Thymus (tissue), 11 donors: ENCODE measurements at regions not wholly inside any gene's neighbourhood (a gene's known extent, or its start where the extent isn't known, plus 50 kb on each side); places are given as distances from the start of the nearest gene placed in this dataset.
"Not testable (repeated sequence)": the region's sequence is repeated elsewhere in the genome, so short reads cannot be mapped to it uniquely, and the experiment has no call there.

Experiments
- DNase-seq, 9 donors: peaks; one replicate each; pipeline ENCODE4 v3.0.0-alpha.2; 2013; ENCODE audit warnings: low spot score in 9 of 9, low read depth in 6 of 9, missing footprints in 1 of 9
- H3K27ac ChIP-seq, 2 donors: one replicate each; pipeline ENCODE4 v1.5.1; 2013; ENCODE audit warnings: control low read depth in 1 of 2, low read depth in 1 of 2, low read length in 1 of 2, mild to moderate bottlenecking in 1 of 2, moderate library complexity in 1 of 2
- H3K27me3 ChIP-seq, 2 donors: one replicate each; pipeline ENCODE4 v1.5.1; 2013; ENCODE audit warnings: low read length in 1 of 2; ENCODE audit not compliant: control insufficient read depth in 2 of 2, insufficient read depth in 1 of 2
- H3K36me3 ChIP-seq, 2 donors: one replicate each; pipeline ENCODE4 v1.5.1; 2013; ENCODE audit warnings: low read length in 1 of 2, mild to moderate bottlenecking in 1 of 2, moderate library complexity in 1 of 2; ENCODE audit not compliant: control insufficient read depth in 2 of 2, insufficient read depth in 2 of 2
- H3K4me1 ChIP-seq, 2 donors: one replicate each; pipeline ENCODE4 v1.5.1; 2013; ENCODE audit warnings: low read length in 2 of 2; ENCODE audit not compliant: control insufficient read depth in 2 of 2, insufficient read depth in 2 of 2
- H3K4me3 ChIP-seq, 2 donors: one replicate each; pipeline ENCODE4 v1.5.1; 2013; ENCODE audit warnings: low read length in 2 of 2, control low read depth in 1 of 2, mild to moderate bottlenecking in 1 of 2
- H3K9me3 ChIP-seq, 2 donors: one replicate each; pipeline ENCODE4 v1.5.1; 2013; ENCODE audit warnings: low read length in 1 of 2, mild to moderate bottlenecking in 1 of 2; ENCODE audit not compliant: control insufficient read depth in 2 of 2, insufficient read depth in 1 of 2
- WGBS: extraction: QIAGEN DNeasy Blood & Tissue Kit; methylation state at CpG from one replicate; pipeline ENCODE4 v1.1.7; 2013; 5-methylcytosine and 5-hydroxymethylcytosine counted together
- donor health status: healthy.

DNA sequence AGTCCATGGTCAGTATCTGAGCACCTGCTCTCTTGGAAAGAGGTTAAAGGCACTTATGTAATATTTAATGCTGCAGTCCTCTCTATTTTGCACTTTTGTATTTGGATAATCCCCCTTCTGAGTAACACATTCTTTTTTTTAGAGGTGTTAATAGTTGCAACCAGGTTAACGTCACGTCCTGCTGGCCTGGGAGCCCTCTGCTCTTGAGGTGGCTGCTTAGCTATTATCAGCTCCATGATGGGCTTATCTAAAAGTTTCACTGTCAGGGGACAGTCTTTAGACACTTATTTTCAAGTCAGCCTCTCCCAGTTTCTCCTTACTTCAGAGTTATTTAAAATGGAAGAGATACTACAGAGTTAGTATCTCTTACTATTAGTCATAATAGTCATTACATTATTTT lies 795.5 kb upstream of the CDH18 start:
- WGBS, result 94% methylated on average over 2 of the region's 2 CpGs
- not testable (repeated sequence) for H3K27me3 ChIP-seq, H3K36me3 ChIP-seq, H3K27ac ChIP-seq, H3K4me3 ChIP-seq, H3K4me1 ChIP-seq, H3K9me3 ChIP-seq, DNase-seq

- not testable (repeated sequence) for H3K4me1 ChIP-seq, H3K4me3 ChIP-seq, DNase-seq, H3K36me3 ChIP-seq, H3K9me3 ChIP-seq, H3K27me3 ChIP-seq, H3K27ac ChIP-seq
- WGBS, result 93% methylated on average over 2 of the region's 2 CpGs
Measured at GRCh38 chr5:20771338-20771737, 783.3 kb upstream of the CDH18 start.

DNA sequence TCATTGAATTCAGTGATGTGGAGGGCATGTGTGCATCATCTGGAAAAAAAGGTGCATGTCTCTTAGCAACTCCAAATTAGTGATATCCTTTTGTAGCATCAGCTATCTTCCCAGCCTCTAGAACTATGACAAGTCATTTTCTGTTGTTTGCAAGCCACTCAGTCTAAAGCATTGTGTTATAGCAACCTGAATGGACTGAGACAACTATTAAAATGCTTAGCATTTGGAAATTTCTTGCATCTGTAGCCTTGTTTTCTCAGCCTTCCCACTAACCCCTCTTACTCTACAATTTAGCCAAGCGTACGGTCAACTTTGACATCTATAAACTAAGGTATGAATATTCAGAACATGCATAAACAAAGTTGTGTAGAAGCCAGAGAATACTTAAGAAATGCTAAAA lies 777.1 kb upstream of the CDH18 start:
- not testable (repeated sequence) for H3K36me3 ChIP-seq, H3K4me1 ChIP-seq, H3K27me3 ChIP-seq, DNase-seq, H3K9me3 ChIP-seq, H3K27ac ChIP-seq, H3K4me3 ChIP-seq
- no CpG with 5 or more reads among the region's 2 CpGs for WGBS

DNA sequence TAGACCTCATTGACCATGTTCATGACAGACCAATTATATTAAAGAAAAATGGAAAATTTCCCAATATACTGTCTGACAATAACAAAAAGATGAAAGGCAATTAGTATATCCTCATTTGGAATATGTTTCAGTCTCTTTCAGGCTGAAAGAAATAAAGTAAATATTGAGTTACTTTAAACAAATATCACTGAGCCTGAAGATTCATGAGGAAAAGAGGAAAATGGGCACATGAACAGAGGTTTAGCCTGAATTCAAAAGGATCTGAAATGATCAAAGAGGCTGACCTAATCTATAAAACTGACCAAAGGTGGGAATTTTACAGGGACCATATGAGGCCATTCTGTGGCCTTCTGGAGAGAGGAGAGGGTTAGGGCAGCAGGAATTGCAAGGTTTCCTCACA lies 771.5 kb upstream of the CDH18 start:
- not testable (repeated sequence) for H3K36me3 ChIP-seq, DNase-seq

DNA sequence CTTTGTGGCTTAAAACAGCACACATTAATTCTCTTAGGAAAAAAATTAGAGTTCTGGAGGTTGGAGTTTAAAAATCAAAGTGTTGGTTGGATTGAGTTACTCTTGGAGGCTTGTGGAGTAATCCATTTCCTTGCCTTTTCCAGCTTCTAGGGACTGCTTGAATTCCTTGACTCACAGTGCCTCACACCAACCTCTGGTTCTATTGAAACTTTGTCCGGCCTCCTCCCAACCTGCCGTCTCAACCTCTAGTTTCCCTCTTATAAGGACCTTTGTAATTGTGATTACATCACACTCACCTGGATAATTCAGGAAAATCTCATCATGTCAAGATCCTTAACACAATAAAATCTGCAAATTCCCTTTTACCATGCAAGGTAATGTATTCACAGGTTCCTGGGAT lies 764.2 kb upstream of the CDH18 start:
- WGBS, result no CpG with 5 or more reads among the region's 2 CpGs
- not testable (repeated sequence) for H3K9me3 ChIP-seq, DNase-seq, H3K27me3 ChIP-seq, H3K27ac ChIP-seq, H3K4me1 ChIP-seq, H3K4me3 ChIP-seq, H3K36me3 ChIP-seq

More for the DNA sequence above, 771.5 kb upstream of the CDH18 start:
- H3K27ac ChIP-seq, H3K9me3 ChIP-seq, H3K4me3 ChIP-seq, H3K4me1 ChIP-seq, H3K27me3 ChIP-seq: not testable (repeated sequence)

DNA sequence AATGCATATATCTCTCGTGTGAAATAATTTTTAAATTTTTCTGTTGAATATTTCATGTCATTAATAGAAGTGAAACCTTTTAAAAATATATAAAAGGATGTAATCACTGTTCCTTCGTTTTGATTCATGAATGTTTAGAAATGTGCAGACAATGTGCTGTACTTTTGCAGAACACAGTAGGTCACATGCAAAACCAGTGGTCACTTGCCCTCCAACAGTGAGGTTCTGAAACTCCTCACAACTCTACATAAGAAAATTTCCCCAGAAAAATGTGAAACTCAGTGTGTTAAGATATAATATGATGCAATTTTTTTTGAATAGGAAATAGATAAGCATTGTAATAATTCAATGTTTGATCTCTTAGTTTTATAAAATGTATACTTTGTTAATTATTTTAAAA lies 747.7 kb upstream of the CDH18 start:
- H3K27ac ChIP-seq, H3K27me3 ChIP-seq, H3K4me3 ChIP-seq, H3K36me3 ChIP-seq, H3K9me3 ChIP-seq, DNase-seq, H3K4me1 ChIP-seq: not testable (repeated sequence)
- WGBS, result 77% methylated on average over 2 of the region's 2 CpGs

- not testable (repeated sequence) for H3K27me3 ChIP-seq, H3K4me1 ChIP-seq, H3K36me3 ChIP-seq, H3K4me3 ChIP-seq, DNase-seq, H3K9me3 ChIP-seq, H3K27ac ChIP-seq
- WGBS, result 85% methylated on average over 1 of the region's 1 CpG
Measured at GRCh38 chr5:20732223-20732622, 744.2 kb upstream of the CDH18 start.

DNA sequence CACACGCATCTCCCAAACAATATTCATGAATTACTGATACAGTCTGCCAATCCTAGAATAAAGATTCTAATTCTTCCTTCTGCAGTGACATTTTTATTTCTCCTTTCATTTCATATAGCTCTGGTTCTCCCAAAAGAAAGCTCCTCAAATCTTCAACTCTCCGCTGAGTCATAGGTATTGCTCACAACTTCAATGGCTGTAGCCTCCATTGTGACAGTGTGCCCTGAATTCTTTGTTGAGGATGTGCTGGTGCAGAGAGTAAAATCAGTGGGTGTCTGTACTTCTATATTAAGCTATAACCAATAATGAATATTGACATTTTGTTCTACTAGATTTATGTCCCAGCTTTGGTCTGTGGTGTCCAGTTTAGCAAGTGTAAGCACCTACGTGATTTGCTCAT lies 733.3 kb upstream of the CDH18 start:
- not testable (repeated sequence) for H3K4me1 ChIP-seq, DNase-seq, H3K36me3 ChIP-seq, H3K27ac ChIP-seq, H3K9me3 ChIP-seq, H3K27me3 ChIP-seq, H3K4me3 ChIP-seq
- WGBS, result 97% methylated on average over 3 of the region's 3 CpGs

DNA sequence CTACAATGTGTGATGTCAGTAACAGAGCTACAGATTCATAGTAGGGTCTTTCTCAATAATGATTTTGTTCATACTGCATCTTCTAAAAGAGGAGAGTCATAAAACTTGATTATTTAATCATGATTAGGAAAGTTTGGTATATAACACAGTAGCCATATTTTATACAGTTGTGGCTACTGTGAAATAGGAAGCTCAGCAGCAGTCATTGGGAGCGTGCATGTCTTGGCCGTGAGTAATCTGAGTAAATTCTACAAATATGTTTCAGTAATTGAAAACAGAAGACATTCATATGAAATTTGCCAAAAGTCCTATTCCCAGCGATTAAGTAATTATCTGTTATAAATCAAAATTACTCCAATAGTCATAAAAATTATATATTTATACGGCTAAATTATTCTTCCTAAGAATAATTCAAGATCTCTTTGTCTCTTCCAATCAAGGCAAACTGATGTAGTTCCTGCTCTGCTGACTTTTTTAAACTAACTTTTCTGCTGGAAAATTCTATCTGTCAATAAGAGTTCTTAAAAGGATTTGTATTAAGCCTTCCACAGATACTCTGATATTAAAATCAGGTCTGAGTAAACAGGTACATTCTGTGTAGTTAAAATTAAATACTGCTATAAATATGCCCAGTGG lies 723.6 kb upstream of the CDH18 start:
- H3K4me1 ChIP-seq, H3K4me3 ChIP-seq, H3K27ac ChIP-seq, H3K9me3 ChIP-seq, H3K36me3 ChIP-seq, H3K27me3 ChIP-seq, DNase-seq: not testable (repeated sequence)
- WGBS, result 96% methylated on average over 4 of the region's 4 CpGs

- H3K27me3 ChIP-seq, H3K4me3 ChIP-seq, H3K4me1 ChIP-seq, H3K36me3 ChIP-seq, H3K9me3 ChIP-seq, H3K27ac ChIP-seq, DNase-seq: not testable (repeated sequence)
- WGBS, result 94% methylated on average over 5 of the region's 5 CpGs
Measured at GRCh38 chr5:20707634-20708033, 719.6 kb upstream of the CDH18 start.
